ENCODE measurements at regions not wholly inside any gene's neighbourhood (a gene's known extent, or its start where the extent isn't known, plus 50 kb on each side); places are given as distances from the start of the nearest gene placed in this dataset.

DNA sequence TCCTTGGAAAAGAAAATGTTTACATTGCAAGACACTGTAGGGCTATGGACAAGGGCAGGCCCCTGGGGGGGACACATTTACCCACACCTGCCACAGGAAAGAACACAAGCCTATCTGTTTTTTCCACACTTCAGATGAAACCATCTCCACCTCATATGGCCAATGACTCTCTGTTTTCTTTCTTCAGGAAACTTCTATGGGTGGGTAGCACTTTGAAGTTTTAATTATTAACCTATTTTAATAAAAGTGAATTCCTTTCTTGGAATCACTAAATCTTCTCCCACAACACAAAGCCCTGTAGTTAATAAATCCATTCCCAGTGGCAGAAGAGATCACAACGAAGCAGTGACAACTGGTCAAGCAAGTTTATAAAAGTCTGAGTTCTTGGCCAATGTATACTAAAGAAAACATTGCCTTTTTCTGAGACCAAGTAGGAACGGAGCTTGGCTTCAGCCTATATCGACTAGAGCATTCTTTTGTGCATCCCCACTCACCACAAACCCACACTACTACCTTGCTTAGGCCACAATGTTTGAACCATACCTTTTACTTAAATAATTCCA is 125.1 kb upstream of the CARMIL1 start:
- TF ChIP-seq CTCF (IDR thresholded peaks at IDR 0.05) (no peak), POLR2A (IDR thresholded peaks at IDR 0.05) (no peak), POLR2AphosphoS5 (IDR thresholded peaks at IDR 0.05) (no peak), EP300 (IDR thresholded peaks at IDR 0.05) (no peak)
